Keratinocyte (primary cell): ENCODE measurements at regions not wholly inside any gene's neighbourhood (a gene's known extent, or its start where the extent isn't known, plus 50 kb on each side); places are given as distances from the start of the nearest gene placed in this dataset.

ENCODE experiments used
- EZH2 ChIP-seq: IDR thresholded peaks from one replicate; pipeline ENCODE4 v1.6.1; 2012; ENCODE audit warnings: inconsistent platforms, mild to moderate bottlenecking, low read length, moderate library complexity
- TF ChIP-seq, protein P1 (sequence below), 3 experiments: IDR thresholded peaks in 1 of 3; conservative IDR thresholded peaks in 1 of 3; optimal IDR thresholded peaks in 1 of 3; 2 replicates in 2 of 3; 3 replicates in 1 of 3; pipeline versions ENCODE3 to v1.5.1; 2011; ENCODE audit warnings: low read length in 3 of 3, mild to moderate bottlenecking in 3 of 3, moderate library complexity in 2 of 3, control low read depth in 1 of 3, inconsistent platforms in 1 of 3; ENCODE audit not compliant: insufficient read depth in 2 of 3; ENCODE audit errors: extremely low read depth in 1 of 3

DNA sequence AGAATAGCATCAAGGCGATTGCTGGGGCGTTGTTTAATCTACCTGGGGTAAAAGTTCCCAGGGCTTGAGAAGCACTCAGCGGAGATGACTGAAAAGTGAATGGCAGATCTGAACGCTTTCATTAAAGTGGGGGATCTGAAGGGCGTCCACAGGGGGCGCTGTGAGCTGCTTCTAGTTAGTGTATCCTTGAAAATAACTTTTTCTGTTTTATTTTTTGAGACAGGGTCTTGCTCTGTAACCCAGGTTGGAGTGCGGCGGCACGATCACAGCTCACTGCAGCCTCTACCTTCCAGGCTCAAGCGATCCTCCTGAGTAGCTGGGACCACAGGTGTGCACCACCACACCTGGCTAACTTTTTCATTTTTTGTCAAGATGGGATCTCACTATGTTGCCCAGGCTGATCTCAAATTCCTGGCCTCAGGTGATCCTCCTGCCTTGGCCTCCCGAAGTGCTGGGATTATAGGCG lies 360.4 kb downstream of the SEC14L1 start:
- TF ChIP-seq, protein P1, sequence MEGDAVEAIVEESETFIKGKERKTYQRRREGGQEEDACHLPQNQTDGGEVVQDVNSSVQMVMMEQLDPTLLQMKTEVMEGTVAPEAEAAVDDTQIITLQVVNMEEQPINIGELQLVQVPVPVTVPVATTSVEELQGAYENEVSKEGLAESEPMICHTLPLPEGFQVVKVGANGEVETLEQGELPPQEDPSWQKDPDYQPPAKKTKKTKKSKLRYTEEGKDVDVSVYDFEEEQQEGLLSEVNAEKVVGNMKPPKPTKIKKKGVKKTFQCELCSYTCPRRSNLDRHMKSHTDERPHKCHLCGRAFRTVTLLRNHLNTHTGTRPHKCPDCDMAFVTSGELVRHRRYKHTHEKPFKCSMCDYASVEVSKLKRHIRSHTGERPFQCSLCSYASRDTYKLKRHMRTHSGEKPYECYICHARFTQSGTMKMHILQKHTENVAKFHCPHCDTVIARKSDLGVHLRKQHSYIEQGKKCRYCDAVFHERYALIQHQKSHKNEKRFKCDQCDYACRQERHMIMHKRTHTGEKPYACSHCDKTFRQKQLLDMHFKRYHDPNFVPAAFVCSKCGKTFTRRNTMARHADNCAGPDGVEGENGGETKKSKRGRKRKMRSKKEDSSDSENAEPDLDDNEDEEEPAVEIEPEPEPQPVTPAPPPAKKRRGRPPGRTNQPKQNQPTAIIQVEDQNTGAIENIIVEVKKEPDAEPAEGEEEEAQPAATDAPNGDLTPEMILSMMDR (optimal IDR thresholded peaks at IDR 0.05 in 1 of 3, IDR thresholded peaks at IDR 0.05 in 1 of 3, conservative IDR thresholded peaks at IDR 0.05 in 1 of 3; ENCODE audit: extremely low read depth in 1 of 3, insufficient read depth in 2 of 3, low read length in 3 of 3), result peak; percentile 32 to 46 (median 35)
- no peak for TF ChIP-seq EZH2
